HEK293T (cell line): ENCODE measurements at regions not wholly inside any gene's neighbourhood (a gene's known extent, or its start where the extent isn't known, plus 50 kb on each side); places are given as distances from the start of the nearest gene placed in this dataset.

Experiments used
- BHLHE40 ChIP-seq: fragments of 450-650 bp; IDR thresholded peaks from 2 replicates; pipeline ENCODE4 v1.6.1; 2016; ENCODE audit warnings: mild to moderate bottlenecking, moderate library complexity, borderline replicate concordance
- FOXA1 ChIP-seq: fragments of 450-650 bp; IDR thresholded peaks from 2 replicates; pipeline ENCODE4 v1.6.1; 2016; ENCODE audit warnings: mild to moderate bottlenecking
- FOXK2 ChIP-seq: fragments of 450-650 bp; IDR thresholded peaks from 2 replicates; pipeline ENCODE4 v1.6.1; 2016; ENCODE audit warnings: mild to moderate bottlenecking
- FOXM1 ChIP-seq: fragments of 450-650 bp; IDR thresholded peaks from 2 replicates; pipeline ENCODE4 v1.6.1; 2017; ENCODE audit warnings: mild to moderate bottlenecking, borderline replicate concordance
- HDGF ChIP-seq: fragments of 450-650 bp; IDR thresholded peaks from 2 replicates; pipeline ENCODE4 v1.6.1; 2017; ENCODE audit warnings: antibody characterized with exemption, borderline replicate concordance
- LEF1 ChIP-seq: fragments of 450-650 bp; IDR thresholded peaks from 2 replicates; pipeline ENCODE4 v1.6.1; 2017; ENCODE audit warnings: mild to moderate bottlenecking, borderline replicate concordance
- SP1 ChIP-seq: fragments of 450-650 bp; IDR thresholded peaks from 2 replicates; pipeline ENCODE4 v1.6.1; 2017
- SUZ12 ChIP-seq: fragments of 450-650 bp; IDR thresholded peaks from 2 replicates; pipeline ENCODE4 v1.6.1; 2016; ENCODE audit warnings: mild to moderate bottlenecking

DNA sequence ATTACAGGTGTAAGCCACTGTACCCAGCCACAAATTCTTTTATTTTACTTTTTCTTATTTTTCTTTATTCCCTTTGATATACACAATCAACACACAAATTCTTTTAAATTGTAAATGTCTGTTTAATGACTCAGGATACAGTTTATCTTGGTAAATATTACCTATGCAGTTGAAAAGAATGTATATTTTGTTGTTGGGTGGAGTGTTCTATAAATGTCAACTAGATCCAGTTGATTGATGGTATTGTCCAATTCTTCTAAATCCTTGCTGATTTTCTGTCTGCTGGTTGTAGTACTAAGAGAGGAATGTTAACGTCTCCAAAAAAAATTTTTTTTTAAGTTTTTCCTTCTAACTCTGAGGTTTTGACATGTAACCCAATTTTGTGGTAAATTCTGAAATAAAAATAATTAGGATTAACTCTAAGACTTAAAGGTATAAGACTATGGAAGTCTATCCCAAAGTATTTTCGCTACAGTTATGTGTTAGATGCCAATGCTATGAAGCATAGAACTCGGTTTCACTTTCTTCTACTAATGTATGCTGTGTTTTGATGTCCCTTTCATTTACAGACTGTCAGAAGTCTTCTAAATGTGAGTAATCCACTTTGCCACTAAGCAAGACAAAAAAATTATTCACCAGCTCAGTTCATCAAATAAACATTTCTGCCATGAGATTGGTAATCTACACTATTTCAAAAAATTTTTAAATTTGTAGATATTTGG, 720.2 kb upstream of the C9orf72 start:
- TF ChIP-seq BHLHE40 (no peak), FOXM1 (no peak), HDGF (no peak), FOXA1 (no peak), FOXK2 (no peak), SP1 (no peak), SUZ12 (no peak), LEF1 (no peak)
